ENCODE measurements at regions not wholly inside any gene's neighbourhood (a gene's known extent, or its start where the extent isn't known, plus 50 kb on each side); places are given as distances from the start of the nearest gene placed in this dataset.

- Histone ChIP-seq H3K9me2 (ENCODE audit: insufficient read depth) (no peaks in the 10 kb centered on the region), H3K27me3 (ENCODE audit: insufficient read depth, low read depth) (peaks cover 89% of the 10 kb centered on the region), H3K36me3 (ENCODE audit: low read depth) (no peaks in the 10 kb centered on the region), H3K4me1 (replicated peaks; ENCODE audit: insufficient read depth) (no peaks in the 10 kb centered on the region), H4K20me1 (ENCODE audit: insufficient read depth) (no peaks in the 10 kb centered on the region), H2AFZ (no peak overlapping the region), H3F3A (ENCODE audit: insufficient read depth, low read depth) (no peaks in the 10 kb centered on the region), H3K79me2 (ENCODE audit: low read depth) (no peaks in the 10 kb centered on the region), H3K9me3 (ENCODE audit: insufficient read depth, low read depth) (no peaks in the 10 kb centered on the region), H3K27ac (no peak overlapping the region), H3K4me3 (no peak overlapping the region), H3K4me2 (no peak overlapping the region)
- no peak for TF ChIP-seq CTCF (conservative IDR thresholded peaks at IDR 0.05)
- no peak for TF ChIP-seq EZH2 (IDR thresholded peaks at IDR 0.05; ENCODE audit: low read depth)
- no peak for DNase-seq
- BruUV-seq (replicated peaks), result no TSS peak
- ChIA-PET CTCF (no interaction called here), POLR2A (ENCODE audit: unreplicated experiment) (no interaction called here)
- intact Hi-C loops (cut with micrococcal nuclease; ENCODE audit: unreplicated experiment), result no loop called here
These were observed 78.7 kb downstream of the ISG20 start for GRCh38 chr15:88717382-88718031.

- H3K4me2 ChIP-seq, result no peak overlapping the region
- DNase-seq, result no peak
- BruUV-seq (replicated peaks), result no TSS peak
- intact Hi-C loops (cut with micrococcal nuclease; ENCODE audit: unreplicated experiment), result no loop called here
- H3K9me2 ChIP-seq (ENCODE audit: insufficient read depth), result no peaks in the 10 kb centered on the region
- H3K79me2 ChIP-seq (ENCODE audit: low read depth), result no peaks in the 10 kb centered on the region
- no peak overlapping the region for H3K4me3 ChIP-seq
- H2AFZ ChIP-seq, result no peak overlapping the region
- ChIA-PET POLR2A (ENCODE audit: unreplicated experiment) (no interaction called here), CTCF (no interaction called here)
- TF ChIP-seq EZH2 (IDR thresholded peaks at IDR 0.05; ENCODE audit: low read depth) (no peak), CTCF (conservative IDR thresholded peaks at IDR 0.05) (no peak)
- no peaks in the 10 kb centered on the region for H4K20me1 ChIP-seq (ENCODE audit: insufficient read depth)
- H3K4me1 ChIP-seq (replicated peaks; ENCODE audit: insufficient read depth), result no peaks in the 10 kb centered on the region
- no peaks in the 10 kb centered on the region for H3K9me3 ChIP-seq (ENCODE audit: insufficient read depth, low read depth)
- H3F3A ChIP-seq (ENCODE audit: insufficient read depth, low read depth), result no peaks in the 10 kb centered on the region
- no peaks in the 10 kb centered on the region for H3K36me3 ChIP-seq (ENCODE audit: low read depth)
- H3K27me3 ChIP-seq (ENCODE audit: insufficient read depth, low read depth), result peaks cover 87% of the 10 kb centered on the region
- H3K27ac ChIP-seq, result no peak overlapping the region
These were observed 79.9 kb downstream of the ISG20 start for GRCh38 chr15:88718731-88719130.

GRCh38 chr15:88719654-88720053 lies 80.8 kb downstream of the ISG20 start:
- Histone ChIP-seq H4K20me1 (ENCODE audit: insufficient read depth) (no peaks in the 10 kb centered on the region), H3K36me3 (ENCODE audit: low read depth) (no peaks in the 10 kb centered on the region), H3K4me1 (replicated peaks; ENCODE audit: insufficient read depth) (no peaks in the 10 kb centered on the region), H3K27me3 (ENCODE audit: insufficient read depth, low read depth) (peaks cover 87% of the 10 kb centered on the region), H3K27ac (no peak overlapping the region), H3K9me3 (ENCODE audit: insufficient read depth, low read depth) (no peaks in the 10 kb centered on the region), H3K4me2 (no peak overlapping the region), H3K4me3 (no peak overlapping the region), H2AFZ (no peak overlapping the region), H3K9me2 (ENCODE audit: insufficient read depth) (no peaks in the 10 kb centered on the region), H3F3A (ENCODE audit: insufficient read depth, low read depth) (no peaks in the 10 kb centered on the region), H3K79me2 (ENCODE audit: low read depth) (no peaks in the 10 kb centered on the region)
- BruUV-seq (replicated peaks), result no TSS peak
- ChIA-PET CTCF (no interaction called here), POLR2A (ENCODE audit: unreplicated experiment) (no interaction called here)
- TF ChIP-seq CTCF (conservative IDR thresholded peaks at IDR 0.05), result no peak
- TF ChIP-seq EZH2 (IDR thresholded peaks at IDR 0.05; ENCODE audit: low read depth), result no peak
- intact Hi-C loops (cut with micrococcal nuclease; ENCODE audit: unreplicated experiment), result no loop called here
- DNase-seq, result no peak
